GM19438 (cell line): ENCODE measurements at regions not wholly inside any gene's neighbourhood (a gene's known extent, or its start where the extent isn't known, plus 50 kb on each side); places are given as distances from the start of the nearest gene placed in this dataset.

Source experiments
- ATAC-seq: cut with Tn5 transposase; IDR thresholded peaks from one replicate; pipeline ENCODE4 v1.9.1; 2021; ENCODE audit warnings: low read depth; ENCODE audit not compliant: unreplicated experiment

- ATAC-seq: no peak
These were observed 323.4 kb upstream of the SLC14A2 start for GRCh38 chr18:45291621-45292615.

GRCh38 chr18:45295388-45295787, 319.9 kb upstream of the SLC14A2 start:
- no peak for ATAC-seq

GRCh38 chr18:45298986-45299385, 316.3 kb upstream of the SLC14A2 start:
- no peak for ATAC-seq

GRCh38 chr18:45303026-45303425, 312.2 kb upstream of the SLC14A2 start:
- no peak for ATAC-seq

GRCh38 chr18:45304558-45304957, 310.7 kb upstream of the SLC14A2 start:
- no peak for ATAC-seq

- ATAC-seq: no peak
These were observed 302.6 kb upstream of the SLC14A2 start for GRCh38 chr18:45312555-45313126.

GRCh38 chr18:45316127-45316526, 299.1 kb upstream of the SLC14A2 start:
- ATAC-seq: no peak

GRCh38 chr18:45317948-45318640, 297.2 kb upstream of the SLC14A2 start:
- ATAC-seq: no peak

GRCh38 chr18:45320724-45321123, 294.6 kb upstream of the SLC14A2 start:
- no peak for ATAC-seq

- ATAC-seq: no peak
These were observed 293.8 kb upstream of the SLC14A2 start for GRCh38 chr18:45321520-45321919.

GRCh38 chr18:45322343-45322742, 292.9 kb upstream of the SLC14A2 start:
- no peak for ATAC-seq

GRCh38 chr18:45324101-45324494, 291.2 kb upstream of the SLC14A2 start:
- ATAC-seq: no peak

- no peak for ATAC-seq
These were observed 290.7 kb upstream of the SLC14A2 start for GRCh38 chr18:45324495-45325113.

GRCh38 chr18:45325778-45326177, 289.5 kb upstream of the SLC14A2 start:
- ATAC-seq: no peak

GRCh38 chr18:45326505-45326904, 288.8 kb upstream of the SLC14A2 start:
- no peak for ATAC-seq

- no peak for ATAC-seq
These were observed 287.0 kb upstream of the SLC14A2 start for GRCh38 chr18:45328296-45328695.

- no peak for ATAC-seq
These were observed 286.5 kb upstream of the SLC14A2 start for GRCh38 chr18:45328811-45329210.

GRCh38 chr18:45329316-45329715, 286.0 kb upstream of the SLC14A2 start:
- no peak for ATAC-seq

GRCh38 chr18:45330170-45330594, 285.1 kb upstream of the SLC14A2 start:
- ATAC-seq: no peak

GRCh38 chr18:45332871-45333270, 282.4 kb upstream of the SLC14A2 start:
- ATAC-seq: no peak

- ATAC-seq: no peak
These were observed 281.1 kb upstream of the SLC14A2 start for GRCh38 chr18:45334191-45334590.
